Activated CD4-positive, alpha-beta T cell treated with anti-CD3 and anti-CD28 coated beads, Interleukin-2, amount 50 U/mL, for 1 hour (primary cell): ENCODE measurements at regions not wholly inside any gene's neighbourhood (a gene's known extent, or its start where the extent isn't known, plus 50 kb on each side); places are given as distances from the start of the nearest gene placed in this dataset.
"Not testable (repeated sequence)": the region's sequence is repeated elsewhere in the genome, so short reads cannot be mapped to it uniquely, and the experiment has no call there.

ENCODE experiments used
- DNase-seq: peaks from one replicate; pipeline ENCODE4 v3.0.0-alpha.2; 2020

GRCh38 chr7:113705439-113705838 is 213.4 kb downstream of the PPP1R3A start:
- DNase-seq = no peak

GRCh38 chr7:113698556-113699220 is 220.1 kb downstream of the PPP1R3A start:
- no peak for DNase-seq

GRCh38 chr7:113694149-113694548 is 224.7 kb downstream of the PPP1R3A start:
- DNase-seq = no peak

- DNase-seq = no peak
Observed at GRCh38 chr7:113684165-113684564, 234.6 kb downstream of the PPP1R3A start.

- DNase-seq = no peak
Observed at GRCh38 chr7:113677811-113678210, 241.0 kb downstream of the PPP1R3A start.

GRCh38 chr7:113664867-113665266 is 253.9 kb downstream of the PPP1R3A start:
- no peak for DNase-seq

- no peak for DNase-seq
Observed at GRCh38 chr7:113659416-113659815, 259.4 kb downstream of the PPP1R3A start.

- no peak for DNase-seq
Observed at GRCh38 chr7:113657603-113658002, 261.2 kb downstream of the PPP1R3A start.

- no peak for DNase-seq
Observed at GRCh38 chr7:113652501-113652900, 266.3 kb downstream of the PPP1R3A start.

- DNase-seq = no peak
Observed at GRCh38 chr7:113649556-113649955, 269.3 kb downstream of the PPP1R3A start.

- no peak for DNase-seq
Observed at GRCh38 chr7:113639221-113639620, 279.6 kb downstream of the PPP1R3A start.

GRCh38 chr7:113636727-113637421 is 281.9 kb downstream of the PPP1R3A start:
- DNase-seq = no peak

GRCh38 chr7:113635492-113635891 is 283.3 kb downstream of the PPP1R3A start:
- DNase-seq = no peak

- DNase-seq = no peak
Observed at GRCh38 chr7:113633073-113633472, 285.7 kb downstream of the PPP1R3A start.

GRCh38 chr7:113628948-113629847 is 289.6 kb downstream of the PPP1R3A start:
- DNase-seq = no peak

- DNase-seq = no peak
Observed at GRCh38 chr7:113625494-113626102, 293.2 kb downstream of the PPP1R3A start.

- no peak for DNase-seq
Observed at GRCh38 chr7:113622796-113623195, 296.0 kb downstream of the PPP1R3A start.

- no peak for DNase-seq
Observed at GRCh38 chr7:113610572-113610971, 308.2 kb downstream of the PPP1R3A start.

- DNase-seq = no peak
Observed at GRCh38 chr7:113608782-113609181, 310.0 kb downstream of the PPP1R3A start.

GRCh38 chr7:113606325-113606724 is 312.5 kb downstream of the PPP1R3A start:
- DNase-seq = no peak

- not testable (repeated sequence) for DNase-seq
Observed at GRCh38 chr7:113600428-113600827, 318.4 kb downstream of the PPP1R3A start.

- DNase-seq = not testable (repeated sequence)
Observed at GRCh38 chr7:113593455-113593854, 325.4 kb downstream of the PPP1R3A start.

GRCh38 chr7:113592924-113593323 is 325.9 kb downstream of the PPP1R3A start:
- DNase-seq = not testable (repeated sequence)
